HG02840 (cell line): ENCODE measurements at regions not wholly inside any gene's neighbourhood (a gene's known extent, or its start where the extent isn't known, plus 50 kb on each side); places are given as distances from the start of the nearest gene placed in this dataset.
"Not testable (repeated sequence)": the region's sequence is repeated elsewhere in the genome, so short reads cannot be mapped to it uniquely, and the experiment has no call there.

Experiments
- ATAC-seq: cut with Tn5 transposase; IDR thresholded peaks from one replicate; pipeline ENCODE4 v1.9.1; 2021; ENCODE audit warnings: mild to moderate bottlenecking, moderate library complexity, moderate number of reproducible peaks; ENCODE audit not compliant: unreplicated experiment, low FRiP score

GRCh38 chr6:9851006-9851405 lies 563.9 kb downstream of the TFAP2A start:
- ATAC-seq: no peak

GRCh38 chr6:9848094-9848493 lies 566.8 kb downstream of the TFAP2A start:
- ATAC-seq: no peak

- ATAC-seq: no peak
Observed at GRCh38 chr6:9841886-9842725, 572.8 kb downstream of the TFAP2A start.

GRCh38 chr6:9834233-9834632 lies 580.6 kb downstream of the TFAP2A start:
- no peak for ATAC-seq

- no peak for ATAC-seq
Observed at GRCh38 chr6:9831783-9832182, 583.1 kb downstream of the TFAP2A start.

GRCh38 chr6:9830808-9831207 lies 584.1 kb downstream of the TFAP2A start:
- ATAC-seq: no peak

GRCh38 chr6:9825526-9825925 lies 589.3 kb downstream of the TFAP2A start:
- ATAC-seq: no peak

- ATAC-seq: not testable (repeated sequence)
Observed at GRCh38 chr6:9810727-9811126, 604.1 kb downstream of the TFAP2A start.

- ATAC-seq: no peak
Observed at GRCh38 chr6:9810286-9810685, 604.6 kb downstream of the TFAP2A start.

- ATAC-seq: no peak
Observed at GRCh38 chr6:9806195-9806594, 608.7 kb downstream of the TFAP2A start.

GRCh38 chr6:9801249-9801754 lies 613.6 kb downstream of the TFAP2A start:
- ATAC-seq: no peak

GRCh38 chr6:9799582-9799981 lies 615.3 kb downstream of the TFAP2A start:
- no peak for ATAC-seq

GRCh38 chr6:9796827-9797226 lies 618.0 kb downstream of the TFAP2A start:
- ATAC-seq: no peak

- no peak for ATAC-seq
Observed at GRCh38 chr6:9795880-9796279, 619.0 kb downstream of the TFAP2A start.

- no peak for ATAC-seq
Observed at GRCh38 chr6:9789201-9789600, 625.7 kb downstream of the TFAP2A start.

- ATAC-seq: no peak
Observed at GRCh38 chr6:9784786-9785185, 630.1 kb downstream of the TFAP2A start.

GRCh38 chr6:9783567-9783966 lies 631.3 kb downstream of the TFAP2A start:
- no peak for ATAC-seq

- no peak for ATAC-seq
Observed at GRCh38 chr6:9766240-9766915, 648.5 kb downstream of the TFAP2A start.

GRCh38 chr6:9761220-9761619 lies 653.7 kb downstream of the TFAP2A start:
- no peak for ATAC-seq

GRCh38 chr6:9754515-9754914 lies 660.4 kb downstream of the TFAP2A start:
- ATAC-seq: no peak

GRCh38 chr6:9745966-9746365 lies 668.9 kb downstream of the TFAP2A start:
- no peak for ATAC-seq

- ATAC-seq: no peak
Observed at GRCh38 chr6:9745476-9745875, 669.4 kb downstream of the TFAP2A start.
